Natural killer cell (primary cell): ENCODE measurements at regions not wholly inside any gene's neighbourhood (a gene's known extent, or its start where the extent isn't known, plus 50 kb on each side); places are given as distances from the start of the nearest gene placed in this dataset.

Experiments
- ATAC-seq, 3 donors: fragments of 150-1000 bp in 2 of 3; fragments of 200-7000 bp in 1 of 3; cut with Tn5 transposase; 1 replicate in 1 of 3; 2 replicates in 2 of 3; pipeline ENCODE4 v1.10.0; 2021; ENCODE audit warnings: mild to moderate bottlenecking in 2 of 3, moderate library complexity in 2 of 3
- DNase-seq, 2 donors: peaks; one replicate each; pipeline versions ENCODE4 v3.0.0 to v3.0.0-alpha.2; 2013 to 2021; ENCODE audit warnings: mixed read lengths in 1 of 2
- H3K27ac ChIP-seq: one replicate; pipeline ENCODE4 v1.5.1; 2013; ENCODE audit warnings: mild to moderate bottlenecking, low read length
- H3K27me3 ChIP-seq: one replicate; pipeline ENCODE4 v1.6.1; 2013; ENCODE audit warnings: low read length; ENCODE audit not compliant: control insufficient read depth, insufficient read depth
- H3K36me3 ChIP-seq: one replicate; pipeline ENCODE4 v1.6.1; 2013; ENCODE audit warnings: low read length; ENCODE audit not compliant: control insufficient read depth, insufficient read depth
- H3K4me1 ChIP-seq: one replicate; pipeline ENCODE4 v1.6.1; 2013; ENCODE audit warnings: low read length; ENCODE audit not compliant: control insufficient read depth, insufficient read depth
- H3K4me3 ChIP-seq: one replicate; pipeline ENCODE4 v1.5.1; 2013; ENCODE audit warnings: low read length
- H3K9me3 ChIP-seq: one replicate; pipeline ENCODE4 v1.6.1; 2013; ENCODE audit warnings: low read length; ENCODE audit not compliant: control insufficient read depth, insufficient read depth
- H3K27ac Mint-ChIP-seq, 2 donors: one replicate each; pipeline ENCODE4 v1.8.0; 2022; ENCODE audit warnings: mild to moderate bottlenecking in 2 of 2, mixed read lengths in 2 of 2, moderate library complexity in 1 of 2
- H3K27me3 Mint-ChIP-seq, 2 donors: one replicate each; pipeline ENCODE4 v1.8.0; 2022; ENCODE audit warnings: low read depth in 2 of 2, mixed read lengths in 2 of 2
- H3K36me3 Mint-ChIP-seq: one replicate; pipeline ENCODE4 v1.8.0; 2022; ENCODE audit warnings: mixed read lengths
- H3K4me1 Mint-ChIP-seq, 2 donors: one replicate each; pipeline ENCODE4 v1.8.0; 2022; ENCODE audit warnings: mixed read lengths in 2 of 2
- H3K4me3 Mint-ChIP-seq: one replicate; pipeline ENCODE4 v1.8.0; 2022; ENCODE audit warnings: mild to moderate bottlenecking, moderate library complexity, mixed read lengths
- H3K9me3 Mint-ChIP-seq, 2 donors: one replicate each; pipeline ENCODE4 v1.8.0; 2022; ENCODE audit warnings: mixed read lengths in 2 of 2
- WGBS: methylation state at CpG from one replicate; pipeline ENCODE4 v1.1.7; 2013; ENCODE audit warnings: missing lambda C conversion rate; ENCODE audit not compliant: insufficient coverage; 5-methylcytosine and 5-hydroxymethylcytosine counted together
- intact Hi-C: fragments of 100-400 bp; cut with micrococcal nuclease; formaldehyde crosslinking; loops from one replicate; pipeline ENCODE4 v1.14.2; 2022
- TF ChIP-seq, protein P1 (sequence below): fragments of 200-600 bp; IDR thresholded peaks from one replicate; pipeline ENCODE4 v1.8.0; 2022; ENCODE audit warnings: antibody characterized with exemption

GRCh38 chr12:115572440-115572839 is 705.1 kb downstream of the MED13L start:
- TF ChIP-seq, protein P1, sequence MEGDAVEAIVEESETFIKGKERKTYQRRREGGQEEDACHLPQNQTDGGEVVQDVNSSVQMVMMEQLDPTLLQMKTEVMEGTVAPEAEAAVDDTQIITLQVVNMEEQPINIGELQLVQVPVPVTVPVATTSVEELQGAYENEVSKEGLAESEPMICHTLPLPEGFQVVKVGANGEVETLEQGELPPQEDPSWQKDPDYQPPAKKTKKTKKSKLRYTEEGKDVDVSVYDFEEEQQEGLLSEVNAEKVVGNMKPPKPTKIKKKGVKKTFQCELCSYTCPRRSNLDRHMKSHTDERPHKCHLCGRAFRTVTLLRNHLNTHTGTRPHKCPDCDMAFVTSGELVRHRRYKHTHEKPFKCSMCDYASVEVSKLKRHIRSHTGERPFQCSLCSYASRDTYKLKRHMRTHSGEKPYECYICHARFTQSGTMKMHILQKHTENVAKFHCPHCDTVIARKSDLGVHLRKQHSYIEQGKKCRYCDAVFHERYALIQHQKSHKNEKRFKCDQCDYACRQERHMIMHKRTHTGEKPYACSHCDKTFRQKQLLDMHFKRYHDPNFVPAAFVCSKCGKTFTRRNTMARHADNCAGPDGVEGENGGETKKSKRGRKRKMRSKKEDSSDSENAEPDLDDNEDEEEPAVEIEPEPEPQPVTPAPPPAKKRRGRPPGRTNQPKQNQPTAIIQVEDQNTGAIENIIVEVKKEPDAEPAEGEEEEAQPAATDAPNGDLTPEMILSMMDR = no peak
- H3K27me3 Mint-ChIP-seq = no peaks in the 10 kb centered on the region
- Histone ChIP-seq H3K36me3 (no peaks in the 10 kb centered on the region), H3K4me3 (no peak overlapping the region), H3K4me1 (no peaks in the 10 kb centered on the region), H3K9me3 (no peaks in the 10 kb centered on the region), H3K27me3 (no peaks in the 10 kb centered on the region), H3K27ac (no peak overlapping the region)
- DNase-seq = no peak
- no peak overlapping the region for H3K27ac Mint-ChIP-seq
- H3K4me1 Mint-ChIP-seq = no peaks in the 10 kb centered on the region
- intact Hi-C loops = no loop called here
- peaks cover 3% of the 10 kb centered on the region in 2 donors for H3K9me3 Mint-ChIP-seq
- ATAC-seq = no peak
- no peaks in the 10 kb centered on the region for H3K36me3 Mint-ChIP-seq
- H3K4me3 Mint-ChIP-seq = no peak overlapping the region
- 83% methylated on average over 2 of the region's 2 CpGs for WGBS

- no peak for ATAC-seq
- no peaks in the 10 kb centered on the region for H3K4me1 Mint-ChIP-seq
- no peak overlapping the region for H3K27ac Mint-ChIP-seq
- no peaks in the 10 kb centered on the region for H3K27me3 Mint-ChIP-seq
- no peaks in the 10 kb centered on the region for H3K27me3 ChIP-seq
- WGBS = 94% methylated on average over 8 of the region's 8 CpGs
- H3K9me3 ChIP-seq = no peaks in the 10 kb centered on the region
- no peak overlapping the region for H3K27ac ChIP-seq
- H3K4me1 ChIP-seq = no peaks in the 10 kb centered on the region
- no peak overlapping the region for H3K4me3 Mint-ChIP-seq
- intact Hi-C loops = no loop called here
- TF ChIP-seq, protein P1 = no peak
- H3K36me3 ChIP-seq = no peaks in the 10 kb centered on the region
- no peaks in the 10 kb centered on the region for H3K36me3 Mint-ChIP-seq
- DNase-seq = no peak
- H3K9me3 Mint-ChIP-seq = peaks cover 3% of the 10 kb centered on the region in 2 donors
- no peak overlapping the region for H3K4me3 ChIP-seq
Measured at GRCh38 chr12:115571446-115571845, 706.0 kb downstream of the MED13L start.

DNA sequence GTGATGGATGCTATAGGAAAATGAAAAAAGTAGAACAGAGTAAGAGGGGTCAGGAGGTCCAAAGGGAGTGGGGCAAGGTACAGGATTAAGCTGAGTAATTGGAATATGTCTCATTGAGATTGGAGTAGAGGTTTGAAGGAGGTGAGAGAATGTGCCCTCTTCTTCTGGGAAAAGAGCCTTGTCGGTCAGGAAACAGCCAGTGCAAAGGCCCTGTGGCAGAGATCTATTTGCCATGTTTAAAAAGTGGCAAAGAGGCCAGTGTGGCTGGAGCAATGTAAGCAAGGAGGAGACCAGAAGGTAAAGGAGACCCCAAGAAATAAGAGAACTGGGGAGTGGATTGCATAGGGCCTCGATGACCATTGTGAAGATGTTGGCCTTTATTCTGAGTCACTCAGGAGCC is 706.5 kb downstream of the MED13L start:
- H3K27me3 Mint-ChIP-seq = no peaks in the 10 kb centered on the region
- ATAC-seq (no peak), DNase-seq (no peak)
- H3K4me3 Mint-ChIP-seq = no peak overlapping the region
- 90% methylated on average over 2 of the region's 2 CpGs for whole genome bisulfite sequencing
- TF ChIP-seq, protein P1 = no peak
- no peaks in the 10 kb centered on the region for H3K36me3 Mint-ChIP-seq
- no peaks in the 10 kb centered on the region for H3K27me3 ChIP-seq
- intact Hi-C loops = no loop called here
- H3K4me1 Mint-ChIP-seq = no peaks in the 10 kb centered on the region
- H3K36me3 ChIP-seq = no peaks in the 10 kb centered on the region
- no peak overlapping the region for H3K27ac ChIP-seq
- H3K27ac Mint-ChIP-seq = no peak overlapping the region
- no peak overlapping the region for H3K4me3 ChIP-seq
- peaks cover 3% of the 10 kb centered on the region in 2 donors for H3K9me3 Mint-ChIP-seq
- H3K4me1 ChIP-seq = no peaks in the 10 kb centered on the region
- H3K9me3 ChIP-seq = no peaks in the 10 kb centered on the region

GRCh38 chr12:115570069-115570777 is 707.3 kb downstream of the MED13L start:
- intact Hi-C loops = no loop called here

More at GRCh38 chr12:115570069-115570777, 707.3 kb downstream of the MED13L start:
- TF ChIP-seq, protein P1 = no peak
- no peaks in the 10 kb centered on the region for H3K4me1 ChIP-seq
- H3K4me1 Mint-ChIP-seq = no peaks in the 10 kb centered on the region
- no peak overlapping the region for H3K4me3 ChIP-seq
- ATAC-seq (no peak), DNase-seq (no peak)
- H3K36me3 ChIP-seq = no peaks in the 10 kb centered on the region
- WGBS = 82% methylated on average over 25 of the region's 27 CpGs
- no peak overlapping the region for H3K27ac ChIP-seq
- H3K27ac Mint-ChIP-seq = no peak overlapping the region
- peaks cover 3% of the 10 kb centered on the region in 2 donors for H3K9me3 Mint-ChIP-seq
- H3K27me3 Mint-ChIP-seq = no peaks in the 10 kb centered on the region
- no peaks in the 10 kb centered on the region for H3K27me3 ChIP-seq
- no peaks in the 10 kb centered on the region for H3K36me3 Mint-ChIP-seq
- H3K9me3 ChIP-seq = no peaks in the 10 kb centered on the region
- H3K4me3 Mint-ChIP-seq = no peak overlapping the region
